ENCODE measurements at regions not wholly inside any gene's neighbourhood (a gene's known extent, or its start where the extent isn't known, plus 50 kb on each side); places are given as distances from the start of the nearest gene placed in this dataset.

DNA sequence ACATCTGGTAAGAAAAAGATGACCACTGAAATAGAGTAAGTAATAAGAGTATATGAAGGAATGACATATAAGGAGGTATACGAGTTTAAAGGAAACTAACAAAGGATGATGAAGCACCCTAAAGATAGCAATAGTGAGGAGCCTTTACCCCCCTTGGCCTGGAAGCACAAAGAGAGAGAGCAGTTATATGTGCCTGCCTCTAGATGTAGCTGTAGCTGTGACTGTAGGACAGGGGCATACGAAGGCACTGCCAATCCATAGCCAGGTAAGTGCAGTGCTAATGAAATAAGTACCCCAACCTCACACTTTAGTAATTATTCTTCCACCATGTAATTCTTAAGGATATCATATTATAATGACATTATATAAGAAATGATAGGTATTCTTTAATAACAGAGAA lies 90.1 kb upstream of the FKBP1C start:
- no peak overlapping the region for H3K4me3 ChIP-seq (ENCODE audit: low read length)
- no peak for ATAC-seq (ENCODE audit: poor library complexity)
- no peaks in the 10 kb centered on the region for H3K9me3 Mint-ChIP-seq
- TF ChIP-seq, protein P1, sequence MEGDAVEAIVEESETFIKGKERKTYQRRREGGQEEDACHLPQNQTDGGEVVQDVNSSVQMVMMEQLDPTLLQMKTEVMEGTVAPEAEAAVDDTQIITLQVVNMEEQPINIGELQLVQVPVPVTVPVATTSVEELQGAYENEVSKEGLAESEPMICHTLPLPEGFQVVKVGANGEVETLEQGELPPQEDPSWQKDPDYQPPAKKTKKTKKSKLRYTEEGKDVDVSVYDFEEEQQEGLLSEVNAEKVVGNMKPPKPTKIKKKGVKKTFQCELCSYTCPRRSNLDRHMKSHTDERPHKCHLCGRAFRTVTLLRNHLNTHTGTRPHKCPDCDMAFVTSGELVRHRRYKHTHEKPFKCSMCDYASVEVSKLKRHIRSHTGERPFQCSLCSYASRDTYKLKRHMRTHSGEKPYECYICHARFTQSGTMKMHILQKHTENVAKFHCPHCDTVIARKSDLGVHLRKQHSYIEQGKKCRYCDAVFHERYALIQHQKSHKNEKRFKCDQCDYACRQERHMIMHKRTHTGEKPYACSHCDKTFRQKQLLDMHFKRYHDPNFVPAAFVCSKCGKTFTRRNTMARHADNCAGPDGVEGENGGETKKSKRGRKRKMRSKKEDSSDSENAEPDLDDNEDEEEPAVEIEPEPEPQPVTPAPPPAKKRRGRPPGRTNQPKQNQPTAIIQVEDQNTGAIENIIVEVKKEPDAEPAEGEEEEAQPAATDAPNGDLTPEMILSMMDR (IDR thresholded peaks at IDR 0.05) = no peak
- no peaks in the 10 kb centered on the region for H3K9me3 ChIP-seq (ENCODE audit: control insufficient read depth in 1 of 2, insufficient read depth in 1 of 2, low read length in 2 of 2)
- ChIA-PET CTCF (no interaction called here), POLR2A (no interaction called here)
- intact Hi-C loops (cut with DNase I, micrococcal nuclease) = no loop called here
- H3K4me3 Mint-ChIP-seq = no peak overlapping the region
- no peak overlapping the region for H3K27ac ChIP-seq (ENCODE audit: low read depth in 1 of 2, low read length in 2 of 2)
- no peaks in the 10 kb centered on the region for H3K36me3 ChIP-seq (ENCODE audit: insufficient read depth, low read length)
- no peaks in the 10 kb centered on the region for H3K27me3 Mint-ChIP-seq
- no peaks in the 10 kb centered on the region for H3K4me1 ChIP-seq (ENCODE audit: insufficient read depth, low read length)
- no peaks in the 10 kb centered on the region for H3K36me3 Mint-ChIP-seq (ENCODE audit: low read depth)
- DNase-seq = no peak
- H3K27ac Mint-ChIP-seq = no peak overlapping the region
- no peaks in the 10 kb centered on the region for H3K4me1 Mint-ChIP-seq (ENCODE audit: low read depth)
- no peaks in the 10 kb centered on the region for H3K27me3 ChIP-seq (ENCODE audit: control insufficient read depth in 1 of 2, insufficient read depth in 2 of 2, low read length in 2 of 2)

DNA sequence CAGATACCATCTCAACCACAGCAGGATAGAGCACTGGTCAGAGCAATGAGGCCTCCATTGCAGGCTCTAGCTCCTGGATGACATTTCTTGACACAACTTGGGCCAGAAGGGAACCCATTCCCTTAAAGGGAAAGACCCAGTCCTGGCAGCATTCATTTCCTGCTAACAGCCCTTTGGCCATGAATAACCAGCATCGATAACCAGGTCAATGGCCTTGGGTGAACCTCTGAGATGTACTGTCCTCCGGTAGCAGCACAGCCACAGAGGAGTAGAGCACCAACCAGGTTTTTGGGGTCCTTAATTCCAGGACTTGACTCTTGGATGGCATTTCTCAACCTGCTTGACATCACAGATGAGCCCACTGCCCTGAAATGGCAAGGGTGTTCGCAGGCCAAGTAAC lies 71.2 kb upstream of the FKBP1C start:
- Histone ChIP-seq H3K4me3 (ENCODE audit: low read length) (no peak overlapping the region), H3K4me1 (ENCODE audit: insufficient read depth, low read length) (no peaks in the 10 kb centered on the region), H3K27ac (ENCODE audit: low read depth in 1 of 2, low read length in 2 of 2) (no peak overlapping the region), H3K9me3 (ENCODE audit: control insufficient read depth in 1 of 2, insufficient read depth in 1 of 2, low read length in 2 of 2) (peaks cover 0 to 3% of the 10 kb centered on the region in 2 experiments), H3K36me3 (ENCODE audit: insufficient read depth, low read length) (no peaks in the 10 kb centered on the region), H3K27me3 (ENCODE audit: control insufficient read depth in 1 of 2, insufficient read depth in 2 of 2, low read length in 2 of 2) (no peaks in the 10 kb centered on the region)
- H3K4me1 Mint-ChIP-seq (ENCODE audit: low read depth) = no peaks in the 10 kb centered on the region
- H3K27ac Mint-ChIP-seq = no peak overlapping the region
- TF ChIP-seq, protein P1 (IDR thresholded peaks at IDR 0.05) = no peak
- H3K36me3 Mint-ChIP-seq (ENCODE audit: low read depth) = no peaks in the 10 kb centered on the region
- H3K9me3 Mint-ChIP-seq = peaks cover 5% of the 10 kb centered on the region
- no peak overlapping the region for H3K4me3 Mint-ChIP-seq
- CTCF ChIA-PET = no interaction called here
- intact Hi-C loops (cut with DNase I, micrococcal nuclease) = no loop called here
- H3K27me3 Mint-ChIP-seq = no peaks in the 10 kb centered on the region
- DNase-seq (no peak), ATAC-seq (ENCODE audit: poor library complexity) (no peak)
- POLR2A ChIA-PET = no interaction called here

DNA sequence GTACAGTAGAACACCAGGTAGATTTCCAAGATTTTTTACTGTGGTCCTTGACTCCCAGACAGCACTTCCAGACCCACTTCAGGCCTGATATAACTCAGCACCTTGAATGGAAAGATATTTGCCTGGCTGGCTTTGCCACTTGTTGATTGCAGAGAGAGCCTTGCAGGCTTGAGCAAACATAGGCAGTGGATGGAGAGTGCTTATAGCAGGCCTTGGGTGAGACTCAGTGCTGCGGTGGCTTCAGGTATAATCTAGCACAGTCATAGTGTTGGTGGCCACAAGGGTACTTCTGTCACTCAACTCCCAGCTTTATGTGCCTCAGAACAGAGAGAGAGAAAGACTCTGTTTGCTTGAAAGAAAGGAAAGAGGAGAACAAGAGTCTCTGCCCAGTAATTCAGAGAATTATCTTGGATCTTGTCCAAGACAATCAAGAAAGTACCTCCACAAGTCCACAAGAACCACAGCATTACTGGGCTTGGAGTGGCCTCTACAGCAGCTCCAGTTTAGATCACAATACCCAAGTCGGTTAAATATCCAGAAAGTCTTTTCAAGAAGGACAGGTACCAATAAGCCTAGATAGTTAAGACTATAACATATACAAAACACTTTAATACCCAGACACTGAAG lies 70.5 kb upstream of the FKBP1C start:
- Mint-ChIP-seq H3K4me1 (ENCODE audit: low read depth) (no peaks in the 10 kb centered on the region), H3K36me3 (ENCODE audit: low read depth) (no peaks in the 10 kb centered on the region), H3K9me3 (peaks cover 2% of the 10 kb centered on the region), H3K27ac (no peak overlapping the region), H3K4me3 (no peak overlapping the region), H3K27me3 (no peaks in the 10 kb centered on the region)
- Histone ChIP-seq H3K27me3 (ENCODE audit: control insufficient read depth in 1 of 2, insufficient read depth in 2 of 2, low read length in 2 of 2) (no peaks in the 10 kb centered on the region), H3K36me3 (ENCODE audit: insufficient read depth, low read length) (no peaks in the 10 kb centered on the region), H3K9me3 (ENCODE audit: control insufficient read depth in 1 of 2, insufficient read depth in 1 of 2, low read length in 2 of 2) (peaks cover 0 to 3% of the 10 kb centered on the region in 2 experiments), H3K4me3 (ENCODE audit: low read length) (no peak overlapping the region), H3K27ac (ENCODE audit: low read depth in 1 of 2, low read length in 2 of 2) (no peak overlapping the region), H3K4me1 (ENCODE audit: insufficient read depth, low read length) (no peaks in the 10 kb centered on the region)
- ATAC-seq (ENCODE audit: poor library complexity) (no peak), DNase-seq (no peak)
- intact Hi-C loops (cut with DNase I, micrococcal nuclease) = no loop called here
- ChIA-PET CTCF (no interaction called here), POLR2A (no interaction called here)
- TF ChIP-seq, protein P1 (IDR thresholded peaks at IDR 0.05) = no peak

All from CD4-positive, alpha-beta T cell (primary cell).